ENCODE measurements at regions not wholly inside any gene's neighbourhood (a gene's known extent, or its start where the extent isn't known, plus 50 kb on each side); places are given as distances from the start of the nearest gene placed in this dataset.
"Not testable (repeated sequence)": the region's sequence is repeated elsewhere in the genome, so short reads cannot be mapped to it uniquely, and the experiment has no call there.

DNA sequence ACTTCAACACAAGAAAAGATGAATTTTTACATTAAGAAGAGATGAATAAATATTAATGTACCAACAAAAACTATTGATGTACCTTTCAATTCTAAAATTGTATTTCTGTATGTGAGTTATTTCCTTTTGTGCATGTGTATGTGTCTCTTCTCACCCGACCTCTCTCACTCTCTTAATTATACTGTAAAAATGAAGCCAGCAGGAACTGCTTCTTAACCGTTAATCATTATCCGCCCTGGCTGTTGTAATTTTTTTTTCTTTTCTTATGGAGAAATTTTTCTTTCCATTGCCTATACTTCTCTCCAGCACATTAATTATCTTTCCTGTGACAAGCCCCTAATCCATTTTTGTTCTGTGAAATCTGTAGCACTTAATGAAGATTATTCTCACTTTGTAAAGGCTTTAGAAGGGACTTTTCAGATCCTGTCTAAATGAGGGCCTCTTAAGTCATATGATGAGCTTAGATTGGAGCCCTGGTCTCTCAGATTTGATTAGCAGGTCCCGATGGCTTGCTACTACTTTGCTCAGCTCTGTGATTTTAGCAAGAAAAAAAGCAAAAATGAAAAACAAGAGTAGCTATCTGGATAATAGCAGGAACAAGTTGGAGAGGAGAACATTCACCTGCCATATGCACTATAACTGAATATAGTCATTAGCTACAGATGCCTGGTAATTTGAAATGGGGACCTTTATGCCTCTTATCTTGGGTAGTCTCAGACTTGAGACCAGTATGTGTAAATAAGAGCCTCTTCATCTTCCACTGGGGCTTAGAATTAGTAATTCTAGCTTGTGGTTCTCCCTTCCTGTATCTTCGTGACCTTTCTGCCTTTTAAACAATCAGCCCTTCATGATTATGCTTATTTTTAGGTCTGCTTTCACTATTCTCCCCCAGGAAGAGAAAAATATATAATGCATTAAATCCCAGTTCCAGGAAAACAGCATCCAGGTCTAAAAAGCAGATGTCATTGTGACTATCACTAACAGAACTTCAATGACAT is 80.0 kb upstream of the COL1A2 start (continued):
- TF ChIP-seq SMC3 (IDR thresholded peaks at IDR 0.05; ENCODE audit: low read depth, low read length) = no peak

DNA sequence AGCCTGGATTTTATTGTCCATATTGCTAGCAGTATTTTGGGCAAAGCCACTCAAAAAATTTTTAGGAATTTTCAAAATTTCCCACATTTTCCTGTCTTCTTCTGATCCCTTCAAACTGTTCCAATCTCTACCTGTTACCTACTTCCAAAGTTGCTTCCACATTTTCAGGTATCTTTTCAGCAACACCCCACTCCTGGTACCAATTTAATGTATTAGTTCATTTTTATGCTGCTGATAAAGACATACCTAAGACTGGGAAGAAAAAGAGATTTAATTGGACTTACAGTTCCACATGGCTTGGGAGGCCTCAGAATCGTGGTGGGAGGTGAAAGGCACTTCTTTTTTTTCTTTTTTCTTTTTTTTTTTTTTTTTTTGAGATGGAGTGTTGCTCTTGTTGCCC is 73.6 kb upstream of the COL1A2 start:
- DNase-seq; H4K91ac ChIP-seq (ENCODE audit: insufficient read depth, low read depth, low read length); H3K27ac ChIP-seq (ENCODE audit: insufficient read depth, low read length); H2BK20ac ChIP-seq (ENCODE audit: low read depth, low read length); H3K18ac ChIP-seq (ENCODE audit: low read depth, low read length); H3K27me3 ChIP-seq (ENCODE audit: control insufficient read depth, insufficient read depth, low read length); intact Hi-C loops (cut with micrococcal nuclease); H2AFZ ChIP-seq (replicated peaks; ENCODE audit: low read length, poor library complexity); H3K14ac ChIP-seq (replicated peaks; ENCODE audit: low read depth, low read length); H3K36me3 ChIP-seq (ENCODE audit: control insufficient read depth, insufficient read depth, low read length); H2AK9ac ChIP-seq (replicated peaks; ENCODE audit: low read depth, low read length, poor library complexity); H2BK120ac ChIP-seq (ENCODE audit: low read depth, low read length); H3K4ac ChIP-seq (ENCODE audit: low read depth, low read length); in situ Hi-C loops (cut with MboI; ENCODE audit: low sequenced_read_pairs); CTCF ChIA-PET; H4K5ac ChIP-seq (ENCODE audit: low read depth, low read length); H2AK5ac ChIP-seq (ENCODE audit: low read depth, low read length); H4K8ac ChIP-seq (ENCODE audit: low read depth in 2 of 2, low read length in 2 of 2); H3K9ac ChIP-seq (ENCODE audit: low read depth, low read length); POLR2A ChIA-PET (ENCODE audit: unreplicated experiment); H3K9me1 ChIP-seq (ENCODE audit: insufficient read depth, low read length); ATAC-seq (ENCODE audit: low read depth); H2BK5ac ChIP-seq (ENCODE audit: low read depth, low read length, poor library complexity, severe bottlenecking); H3K4me2 ChIP-seq (ENCODE audit: low read depth, low read length); BruUV-seq (replicated peaks); H2BK15ac ChIP-seq (ENCODE audit: low read depth, low read length); H3K4me1 ChIP-seq (ENCODE audit: control insufficient read depth, insufficient read depth, low read length); H4K20me1 ChIP-seq (ENCODE audit: insufficient read depth, low read length); H3K4me3 ChIP-seq (ENCODE audit: insufficient read depth, low read depth, low read length); dilution Hi-C loops (cut with HindIII; ENCODE audit: low sequenced_read_pairs, unreplicated experiment); H3K79me1 ChIP-seq (ENCODE audit: low read depth in 1 of 2, low read length in 2 of 2); H3K56ac ChIP-seq (ENCODE audit: extremely low read depth, insufficient read depth, low read length); H3K23ac ChIP-seq (ENCODE audit: low read depth, low read length): not testable (repeated sequence)
- no CpG with 5 or more reads among the region's 1 CpG for WGBS, 2 experiments (ENCODE audit: extremely low coverage in 2 of 2, insufficient read length in 1 of 2)
- peaks cover 16% of the 10 kb centered on the region for H3K9me3 ChIP-seq (ENCODE audit: control insufficient read depth, insufficient read depth, low read length)

All from IMR-90 (cell line).